GM21786 (cell line): ENCODE measurements at regions not wholly inside any gene's neighbourhood (a gene's known extent, or its start where the extent isn't known, plus 50 kb on each side); places are given as distances from the start of the nearest gene placed in this dataset.
"Not testable (repeated sequence)": the region's sequence is repeated elsewhere in the genome, so short reads cannot be mapped to it uniquely, and the experiment has no call there.

Source experiments
- ATAC-seq: cut with Tn5 transposase; IDR thresholded peaks from one replicate; pipeline ENCODE4 v1.9.1; 2021; ENCODE audit not compliant: unreplicated experiment

DNA sequence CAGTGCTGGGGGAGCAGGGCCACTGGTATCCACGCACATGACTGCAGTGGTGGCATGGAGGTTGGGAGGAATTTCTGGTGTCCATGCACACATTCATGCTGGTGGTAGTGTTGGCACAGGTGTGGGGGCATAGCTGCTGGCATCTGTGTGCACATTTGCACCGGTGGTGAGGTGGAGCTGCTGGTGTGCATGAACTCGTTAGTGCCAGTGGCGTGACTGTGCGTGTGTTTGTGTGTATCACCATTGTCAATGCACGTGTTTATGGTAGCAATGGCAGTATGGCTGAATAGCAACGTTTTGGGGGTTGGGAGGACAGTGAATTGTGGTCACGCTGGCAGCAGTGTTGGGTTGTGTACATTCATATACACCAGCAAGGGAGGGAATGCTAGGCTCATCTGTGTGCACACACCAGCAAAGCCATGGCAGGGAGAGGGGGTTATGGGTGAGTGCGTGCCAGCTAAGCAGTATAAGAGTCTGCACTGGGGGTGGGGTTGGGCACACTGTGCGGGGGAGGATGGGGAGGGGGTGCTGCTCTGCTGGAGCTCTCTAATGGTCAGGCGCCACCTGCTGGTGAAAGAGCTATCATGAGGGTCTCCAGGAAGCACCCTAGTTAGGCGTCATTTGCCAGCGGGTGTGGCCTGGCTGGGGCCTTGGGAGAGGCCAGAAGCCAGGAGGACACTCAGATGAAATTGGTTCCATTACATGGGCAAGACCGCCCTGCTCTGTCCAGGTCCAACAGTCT, 626.1 kb upstream of the ID4 start:
- no peak for ATAC-seq

DNA sequence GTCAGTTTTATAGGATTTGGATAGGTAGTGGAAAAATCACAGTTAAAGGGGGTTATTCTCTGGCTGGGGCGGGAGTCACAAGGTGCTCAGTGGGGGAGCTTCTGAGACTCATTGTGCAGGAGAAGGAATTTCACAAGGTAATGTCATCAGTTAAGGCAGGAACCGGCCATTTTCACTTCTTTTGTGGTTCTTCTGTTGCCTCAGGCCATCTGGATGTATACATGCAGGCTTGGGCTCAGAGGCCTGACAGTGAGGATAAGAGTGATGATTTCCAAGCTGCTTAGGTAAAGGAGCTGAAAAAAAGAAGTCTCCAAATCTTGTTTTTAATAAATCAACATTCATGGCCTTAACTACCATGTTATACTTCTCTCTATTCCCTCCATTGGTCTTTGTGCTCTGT, 622.9 kb upstream of the ID4 start:
- ATAC-seq: no peak

DNA sequence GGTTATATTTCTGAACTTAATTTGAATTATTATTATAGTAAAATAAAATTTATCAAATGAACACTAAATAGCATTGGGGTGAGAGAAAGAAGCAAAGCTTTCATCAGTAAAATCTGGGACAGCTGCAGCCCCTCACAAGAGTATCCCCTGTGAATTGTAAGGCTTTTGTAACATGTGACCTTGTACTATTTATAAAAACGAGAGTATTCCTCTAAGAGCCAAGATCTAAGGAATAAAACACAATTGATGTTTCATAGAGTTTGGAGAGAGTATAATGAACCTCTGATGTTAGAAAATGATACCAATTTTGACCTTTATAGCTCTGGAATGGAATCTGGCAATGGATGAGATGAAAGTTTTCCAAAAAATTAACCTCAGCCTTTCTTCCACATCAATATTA, 617.2 kb upstream of the ID4 start:
- no peak for ATAC-seq

DNA sequence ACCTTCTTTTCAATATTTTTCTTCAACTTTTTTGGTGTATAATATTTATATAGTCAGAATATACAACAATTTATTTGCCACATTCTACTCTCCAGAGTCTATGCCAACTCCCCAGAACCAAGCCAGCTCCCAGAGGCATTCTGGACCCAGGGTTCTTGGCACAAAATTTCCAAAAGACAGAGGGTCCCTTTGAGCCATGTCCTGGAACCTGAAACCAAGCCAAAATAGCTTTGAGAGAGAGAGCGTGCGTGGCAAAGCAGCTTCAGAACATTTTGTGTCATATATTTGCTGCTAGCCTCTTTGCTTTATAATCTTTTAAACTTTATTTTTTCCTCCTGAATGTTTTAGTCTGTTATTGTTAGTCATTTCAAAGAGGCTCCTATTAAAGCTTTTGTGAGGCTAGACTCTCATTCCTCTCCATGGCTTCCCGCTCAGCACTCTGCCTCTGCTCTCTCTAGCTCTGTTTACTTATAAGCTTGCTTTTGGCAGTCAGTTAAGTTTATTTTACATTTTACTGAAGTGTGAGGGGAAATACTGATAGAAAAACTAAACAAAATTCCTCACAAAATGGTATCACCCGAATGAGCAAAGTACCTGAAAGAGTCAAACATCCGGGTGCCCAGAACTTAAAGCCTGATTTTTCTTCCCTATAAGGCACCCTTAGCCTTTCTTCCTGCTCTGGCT, 605.1 kb upstream of the ID4 start:
- ATAC-seq: no peak

DNA sequence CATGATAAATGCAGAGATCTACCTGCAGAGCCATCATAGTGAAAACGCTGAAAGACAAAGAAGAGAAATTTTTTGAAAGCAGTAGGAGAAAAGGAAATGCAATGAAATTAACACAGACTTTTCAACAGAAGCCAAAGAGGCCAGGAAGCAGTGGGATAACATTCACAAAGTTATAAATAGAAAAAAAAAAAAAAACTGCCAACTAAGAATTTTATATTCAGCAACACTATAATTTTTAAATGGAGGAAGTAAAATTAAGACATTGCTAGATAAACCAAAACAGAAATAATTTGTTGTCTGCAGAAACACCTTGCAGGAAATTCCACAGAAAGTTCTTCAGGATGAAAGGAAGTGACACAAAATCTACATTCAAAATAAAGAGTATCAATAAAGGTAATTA, 591.5 kb upstream of the ID4 start:
- no peak for ATAC-seq

DNA sequence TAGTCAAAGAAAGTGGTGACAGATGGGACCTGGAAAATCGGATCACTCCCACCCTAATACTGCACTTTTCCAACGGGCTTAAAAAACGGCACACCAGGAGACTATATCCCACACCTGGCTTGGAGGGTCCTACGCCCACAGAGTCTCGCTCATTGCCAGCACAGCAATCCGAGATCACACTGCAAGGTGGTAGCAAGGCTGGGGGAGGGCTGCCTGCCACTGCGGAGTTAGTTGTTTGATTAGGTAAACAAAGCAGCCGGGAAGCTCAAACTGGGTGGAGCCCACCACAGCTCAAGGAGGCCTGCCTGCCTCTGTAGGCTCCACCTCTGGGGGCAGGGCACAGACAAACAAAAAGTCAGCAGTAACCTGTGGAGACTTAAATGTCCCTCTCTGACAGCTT, 590.0 kb upstream of the ID4 start:
- ATAC-seq: not testable (repeated sequence)

DNA sequence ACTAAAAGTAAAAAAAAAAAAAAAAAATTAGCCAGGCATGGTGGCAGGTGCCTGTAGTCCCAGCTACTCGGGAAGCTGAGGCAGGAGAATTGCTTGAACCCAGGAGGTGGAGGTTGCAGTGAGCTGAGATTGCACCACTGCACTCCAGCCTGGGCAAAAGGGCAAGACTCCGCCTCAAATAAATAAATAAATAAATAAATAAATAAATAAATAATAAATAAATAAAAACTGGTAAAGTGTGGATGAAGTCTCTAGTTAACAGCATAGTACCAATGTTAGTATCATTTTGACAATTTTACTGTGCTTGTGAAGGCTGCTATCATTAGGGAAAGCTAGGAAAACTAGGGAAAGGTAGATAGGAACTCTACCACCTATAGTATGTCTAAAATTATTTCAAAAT, 581.0 kb upstream of the ID4 start:
- not testable (repeated sequence) for ATAC-seq

DNA sequence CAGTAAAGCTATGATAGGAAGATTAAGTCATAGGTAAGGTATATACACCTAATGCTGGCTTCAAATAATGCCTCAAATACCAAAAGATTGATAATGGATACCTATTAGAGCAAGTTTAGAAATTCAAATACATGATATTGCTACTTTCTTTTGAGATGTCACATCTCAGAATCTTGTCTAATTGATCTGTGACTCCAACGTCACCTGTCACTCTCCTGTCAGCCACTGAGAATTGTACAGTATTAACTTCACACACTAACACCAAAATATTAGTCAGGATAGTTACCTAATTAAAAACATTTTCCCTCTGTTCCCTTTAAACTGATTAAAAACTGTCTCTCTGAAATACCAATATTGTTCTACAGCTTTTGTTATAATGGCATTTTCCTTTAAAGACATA, 575.5 kb upstream of the ID4 start:
- no peak for ATAC-seq

DNA sequence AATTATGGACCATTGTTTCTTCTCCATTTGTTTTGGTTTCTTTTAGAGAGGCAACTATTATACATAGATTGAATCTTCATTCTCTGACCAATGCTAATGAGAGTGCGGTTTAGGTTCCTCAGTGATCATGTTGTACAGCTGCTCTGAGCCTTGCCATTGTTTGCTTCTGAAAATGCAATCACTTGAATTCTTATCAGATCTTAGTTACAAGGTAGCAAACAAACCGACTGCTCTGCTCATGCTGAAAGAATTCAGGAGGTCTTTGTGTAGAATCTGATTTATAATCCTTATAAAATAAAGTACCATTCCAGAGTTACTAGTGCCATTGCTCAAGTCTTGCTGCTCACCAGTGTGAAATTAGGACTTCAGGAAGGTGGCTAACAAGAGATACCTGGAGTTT, 569.1 kb upstream of the ID4 start:
- ATAC-seq: no peak

DNA sequence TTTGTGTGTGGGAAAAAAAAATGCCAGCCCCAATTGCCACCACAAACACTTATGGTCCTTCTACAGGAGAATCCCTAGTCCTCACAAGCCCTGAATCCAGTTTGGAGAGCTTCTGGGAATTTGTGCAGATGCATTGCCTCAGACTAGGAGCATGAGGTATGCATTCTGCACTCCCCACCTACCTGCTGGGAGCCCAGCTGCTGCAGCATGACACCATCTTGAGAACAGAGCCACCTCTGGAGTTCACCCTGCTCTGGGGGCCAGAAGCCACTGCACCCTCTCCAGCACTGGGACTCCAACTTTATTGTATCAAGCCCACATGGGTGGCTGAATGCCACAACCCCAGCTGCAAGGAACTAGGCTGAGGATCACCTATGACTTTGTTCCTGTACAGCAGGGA, 568.5 kb upstream of the ID4 start:
- ATAC-seq: no peak

DNA sequence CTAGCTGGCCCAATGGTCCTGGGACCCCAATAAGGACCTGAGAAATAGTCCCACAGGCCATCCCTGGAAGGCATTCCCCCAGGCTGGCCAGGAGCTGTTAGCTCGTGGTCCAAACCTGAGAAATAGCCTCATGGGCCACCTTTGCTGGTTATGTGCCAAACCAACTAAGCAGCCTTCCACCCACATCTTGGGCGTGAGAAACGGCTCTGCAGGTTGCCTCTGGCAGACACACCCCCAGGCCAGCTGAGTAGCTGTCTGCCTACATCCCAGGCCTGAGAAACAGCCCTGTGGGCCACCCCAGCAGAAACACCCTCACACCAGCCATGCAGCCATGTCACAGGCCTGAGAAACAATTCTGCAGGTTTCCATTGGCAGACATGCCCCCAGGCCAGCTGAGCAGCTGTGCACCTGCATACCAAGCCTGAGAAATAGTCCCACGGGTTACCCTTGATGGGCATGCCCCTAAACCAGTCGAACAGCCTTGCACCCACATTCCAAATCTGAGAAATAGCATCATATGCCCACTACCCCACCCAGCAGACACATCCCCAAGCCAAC, 567.8 kb upstream of the ID4 start:
- ATAC-seq: no peak

DNA sequence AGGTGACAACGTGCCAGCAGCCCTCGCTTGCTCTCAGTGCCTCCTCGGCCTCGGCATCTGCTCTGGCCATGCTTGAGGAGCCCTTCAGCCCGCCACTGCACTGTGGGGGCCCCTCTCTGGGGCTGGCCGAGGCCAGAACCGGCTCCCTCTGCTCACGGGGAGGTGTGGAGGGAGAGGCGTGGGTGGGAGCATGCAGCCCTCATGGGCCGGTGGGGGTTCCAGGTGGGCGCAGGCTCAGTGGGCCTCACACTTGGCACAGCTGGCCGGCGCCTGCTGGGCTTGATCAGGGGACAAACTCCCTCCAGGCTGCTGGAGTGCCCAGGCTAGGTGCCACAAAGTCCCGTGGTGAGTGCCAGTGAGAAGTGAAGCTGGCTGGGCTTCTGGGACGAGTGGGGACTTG, 566.6 kb upstream of the ID4 start:
- ATAC-seq: no peak

DNA sequence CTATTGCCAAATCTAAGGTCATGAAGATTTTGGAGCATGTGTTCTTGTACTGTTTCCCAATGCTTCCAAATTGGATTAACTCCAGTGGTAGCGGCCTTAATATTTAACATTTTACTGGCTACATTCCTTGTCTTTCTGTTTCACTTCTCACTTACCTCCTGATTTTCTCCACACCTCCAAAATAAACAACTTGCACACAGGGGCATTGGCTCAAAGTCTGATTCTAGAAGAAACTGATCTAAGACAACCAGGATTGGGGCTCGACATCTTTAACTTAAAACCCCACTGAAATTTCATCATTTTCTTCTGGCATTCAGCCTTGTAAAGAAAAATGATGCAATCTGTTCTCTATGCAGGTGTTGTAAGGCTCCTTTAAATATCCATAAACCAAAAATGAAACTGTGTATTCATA, 557.9 kb upstream of the ID4 start:
- no peak for ATAC-seq

DNA sequence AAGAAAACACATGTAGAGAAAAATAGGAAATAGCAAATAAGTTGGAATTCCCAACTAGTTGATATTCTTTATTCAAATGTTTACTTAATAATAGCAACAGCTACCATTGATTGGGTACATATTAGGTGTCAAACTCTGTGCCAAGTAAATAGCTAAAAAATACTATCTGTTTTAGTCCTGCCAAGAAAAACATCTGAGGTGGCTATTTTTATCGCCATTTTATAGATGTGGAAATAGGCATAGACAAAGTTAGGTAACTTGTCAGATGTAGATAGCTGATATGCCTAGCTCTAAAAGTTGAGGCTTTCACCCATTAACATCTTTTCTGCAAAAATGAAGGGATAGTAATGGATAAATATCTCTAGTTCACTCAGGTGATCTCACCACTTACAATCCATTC, 549.2 kb upstream of the ID4 start:
- no peak for ATAC-seq

DNA sequence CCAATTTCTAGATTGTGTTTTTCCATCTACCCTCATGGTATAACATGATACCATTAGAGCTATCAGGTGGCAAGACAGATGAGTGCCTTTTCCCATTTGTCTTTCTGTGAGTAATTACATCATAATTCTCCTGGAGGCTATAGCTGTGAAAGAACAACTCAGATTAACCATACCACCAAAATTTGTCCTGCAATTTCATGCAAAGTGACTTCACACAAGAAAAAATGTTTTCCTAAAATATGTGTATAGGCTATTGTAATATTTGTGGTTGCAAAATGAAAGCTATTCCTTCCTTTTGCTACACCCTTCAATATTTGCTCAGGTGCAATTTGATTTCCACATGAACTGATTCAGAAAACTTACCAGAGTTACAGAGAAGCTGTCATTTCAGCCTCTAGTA, 547.7 kb upstream of the ID4 start:
- no peak for ATAC-seq

DNA sequence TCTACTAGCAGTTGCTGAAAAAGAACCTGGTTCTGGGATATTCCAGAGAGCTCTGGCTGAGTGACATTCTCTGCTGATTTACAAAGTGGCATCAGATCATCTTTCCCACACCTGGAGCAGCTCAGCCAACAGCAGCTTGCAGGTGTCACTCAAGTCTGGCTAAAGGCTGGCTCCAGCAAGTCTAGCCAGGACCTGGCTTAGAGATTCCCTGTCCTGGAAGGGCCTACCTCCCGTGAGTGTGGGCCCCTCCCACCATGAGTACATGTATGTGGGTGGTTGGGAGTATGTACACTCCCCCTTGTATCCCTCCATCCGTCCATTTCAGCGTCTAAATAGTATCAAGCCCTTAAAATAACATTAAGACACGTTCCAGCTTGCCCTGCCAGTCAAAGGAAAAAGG, 539.3 kb upstream of the ID4 start:
- no peak for ATAC-seq

DNA sequence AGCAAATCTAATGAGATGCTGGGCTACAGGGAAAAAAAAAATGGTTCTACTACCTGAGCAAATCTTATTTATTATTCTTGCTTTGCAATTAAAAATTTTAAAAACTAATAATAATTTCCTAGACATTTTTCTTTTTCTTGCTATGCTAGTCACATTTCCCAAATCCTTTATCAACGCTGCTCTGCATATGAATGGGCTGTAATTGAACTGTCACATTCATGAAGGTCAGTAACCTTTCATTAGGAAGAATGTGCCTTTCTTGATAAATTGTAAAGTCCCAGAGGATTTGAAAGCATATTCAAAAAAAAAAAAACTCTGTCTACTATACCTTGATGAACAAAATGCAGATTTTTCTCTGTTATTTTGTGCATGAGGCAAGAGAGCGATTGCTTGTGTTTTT, 538.7 kb upstream of the ID4 start:
- no peak for ATAC-seq

DNA sequence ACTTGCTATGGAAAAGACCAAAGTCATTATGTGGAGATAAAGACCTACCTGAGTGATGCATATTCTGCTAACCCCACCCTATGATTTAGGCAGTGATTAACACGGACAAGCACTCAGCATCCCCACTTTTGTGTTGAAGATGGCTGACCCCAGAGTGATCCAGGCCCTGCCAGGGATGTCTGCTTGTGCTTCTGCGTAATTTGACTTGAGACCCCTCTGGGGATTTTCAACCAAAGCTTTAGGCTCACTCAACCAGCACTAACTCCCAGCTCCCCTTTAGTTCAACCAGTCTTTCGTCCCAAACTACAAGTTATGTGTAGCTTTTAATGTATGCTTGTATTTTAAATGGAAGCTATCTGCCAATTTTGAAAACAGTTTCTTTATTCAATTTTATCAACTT, 538.0 kb upstream of the ID4 start:
- no peak for ATAC-seq

DNA sequence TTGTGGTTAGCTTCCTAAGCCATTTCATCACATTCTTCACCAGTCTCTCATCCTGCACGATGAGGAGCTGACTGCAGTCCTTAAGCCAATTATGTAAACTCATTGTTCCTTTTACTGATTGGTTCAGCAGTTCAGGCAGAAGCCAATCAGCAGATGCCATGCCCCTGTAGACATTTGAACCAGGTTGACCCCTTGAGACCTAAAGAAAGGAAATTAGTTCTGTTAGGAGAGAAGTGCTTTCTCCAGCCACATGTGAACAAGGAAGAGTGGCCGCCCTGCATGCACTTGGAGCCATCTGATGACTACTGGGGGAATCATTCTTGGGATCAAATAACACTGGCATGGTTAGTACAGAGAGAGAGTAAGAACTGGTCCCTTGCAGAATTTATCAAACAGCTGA, 535.2 kb upstream of the ID4 start:
- no peak for ATAC-seq

DNA sequence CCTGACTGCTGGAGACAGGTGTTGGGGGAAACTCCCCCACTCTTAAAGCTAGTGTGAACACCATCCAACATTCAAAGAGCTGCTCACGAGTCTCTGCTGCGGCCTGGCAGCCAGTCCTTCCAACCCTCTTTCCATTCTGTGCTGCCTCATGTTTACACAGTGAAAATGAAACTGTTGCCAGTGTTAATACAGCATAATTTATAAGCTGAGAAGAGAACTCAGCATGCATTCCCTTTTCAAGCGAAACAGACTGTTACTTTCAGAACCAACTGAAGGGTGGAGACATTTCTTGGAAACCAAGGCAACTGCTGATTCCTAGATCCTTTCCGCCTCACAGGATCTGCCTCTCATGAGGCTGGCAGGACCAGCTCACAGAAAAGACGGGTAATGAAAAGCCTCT, 533.8 kb upstream of the ID4 start:
- no peak for ATAC-seq

DNA sequence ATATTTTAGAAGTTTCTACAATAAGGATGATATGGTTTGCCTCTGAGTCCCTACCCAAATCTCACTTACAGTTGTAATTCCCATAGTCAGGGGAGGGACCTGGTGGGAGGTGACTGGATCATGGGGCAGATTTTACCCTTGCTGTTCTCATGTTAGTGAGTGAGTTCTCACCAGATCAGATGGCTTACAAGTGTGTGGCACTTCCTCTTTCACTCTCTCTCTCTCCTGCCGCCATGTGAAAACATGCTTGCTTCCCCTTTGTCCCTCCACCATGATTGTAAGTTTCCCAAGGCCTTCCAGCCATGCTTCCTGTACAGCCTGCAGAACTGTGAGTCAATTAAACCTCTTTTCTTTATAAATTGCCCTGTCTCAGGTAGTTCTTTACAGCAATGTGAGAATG, 527.5 kb upstream of the ID4 start:
- ATAC-seq: no peak

DNA sequence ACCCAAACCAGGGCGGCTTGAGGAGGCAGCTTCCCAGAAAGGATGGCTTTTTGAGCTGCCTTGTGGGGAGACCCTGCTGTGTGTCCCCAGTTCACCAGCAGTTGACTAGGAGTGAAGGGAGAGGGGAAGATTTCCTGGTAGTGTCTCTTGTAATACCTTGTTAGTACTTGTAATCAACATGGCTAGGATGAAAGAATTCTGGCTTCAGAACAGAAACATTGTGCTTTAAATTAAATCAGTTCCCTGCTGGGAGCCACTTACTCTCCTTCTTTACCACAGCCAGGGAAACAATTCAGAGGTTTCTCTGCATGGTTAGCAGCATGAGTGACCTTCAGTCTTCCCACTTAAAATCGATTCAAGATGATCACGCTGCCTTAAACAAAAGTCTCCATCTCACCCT, 525.4 kb upstream of the ID4 start:
- no peak for ATAC-seq
